ENCODE measurements at regions not wholly inside any gene's neighbourhood (a gene's known extent, or its start where the extent isn't known, plus 50 kb on each side); places are given as distances from the start of the nearest gene placed in this dataset.

DNA sequence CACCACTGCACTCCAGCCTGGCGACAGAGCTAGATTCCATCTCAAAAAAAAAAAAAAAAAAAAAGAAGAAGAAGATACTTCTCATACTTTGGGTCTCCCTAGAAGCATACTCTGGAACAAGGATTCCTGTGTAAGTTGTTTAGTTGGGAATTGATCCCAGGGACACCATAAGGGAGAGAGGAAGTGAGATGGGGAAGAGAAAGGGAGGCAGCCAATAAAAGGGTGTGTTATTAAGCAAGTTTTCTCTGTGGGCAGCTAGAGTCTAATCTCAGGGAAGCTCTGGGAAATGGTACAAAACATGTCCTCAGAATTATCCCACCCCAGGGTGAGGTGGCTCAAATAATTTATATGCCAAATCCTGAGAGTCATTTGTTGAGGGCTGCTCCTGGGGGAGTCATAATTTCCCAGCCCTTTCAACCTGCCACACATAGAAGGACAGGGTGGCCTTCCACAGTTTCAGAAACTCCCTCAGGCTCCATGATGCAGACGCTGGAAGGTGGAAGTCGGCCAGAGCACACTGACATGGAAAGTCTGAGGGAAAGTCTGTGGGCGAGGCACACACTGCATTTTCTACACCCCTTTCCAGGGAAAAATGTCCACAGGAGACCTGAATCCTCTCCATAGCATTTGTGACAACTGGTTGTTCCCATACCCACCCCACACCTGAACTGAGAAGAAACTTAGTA lies 86.4 kb upstream of the SLC4A7 start:
- no peak for TF ChIP-seq YY1 (IDR thresholded peaks at IDR 0.05; ENCODE audit: low read depth)
- TF ChIP-seq CTCF (IDR thresholded peaks at IDR 0.05) = no peak
- TF ChIP-seq TEAD4 (IDR thresholded peaks at IDR 0.05; ENCODE audit: borderline replicate concordance, insufficient read depth) = no peak
- TF ChIP-seq, protein P1, sequence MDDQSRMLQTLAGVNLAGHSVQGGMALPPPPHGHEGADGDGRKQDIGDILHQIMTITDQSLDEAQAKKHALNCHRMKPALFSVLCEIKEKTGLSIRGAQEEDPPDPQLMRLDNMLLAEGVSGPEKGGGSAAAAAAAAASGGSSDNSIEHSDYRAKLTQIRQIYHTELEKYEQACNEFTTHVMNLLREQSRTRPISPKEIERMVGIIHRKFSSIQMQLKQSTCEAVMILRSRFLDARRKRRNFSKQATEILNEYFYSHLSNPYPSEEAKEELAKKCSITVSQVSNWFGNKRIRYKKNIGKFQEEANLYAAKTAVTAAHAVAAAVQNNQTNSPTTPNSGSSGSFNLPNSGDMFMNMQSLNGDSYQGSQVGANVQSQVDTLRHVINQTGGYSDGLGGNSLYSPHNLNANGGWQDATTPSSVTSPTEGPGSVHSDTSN (IDR thresholded peaks at IDR 0.05) = no peak
- TF ChIP-seq SIN3A (IDR thresholded peaks at IDR 0.05; ENCODE audit: borderline replicate concordance, low read depth, low read length) = no peak
- TF ChIP-seq GABPA (IDR thresholded peaks at IDR 0.05; ENCODE audit: low read depth) = no peak
- no peak for TF ChIP-seq EZH2phosphoT487 (IDR thresholded peaks at IDR 0.05; ENCODE audit: borderline replicate concordance, low read depth)
- TF ChIP-seq CHD2 (IDR thresholded peaks at IDR 0.05; ENCODE audit: low read length, partially characterized antibody) = no peak
- TF ChIP-seq POLR2AphosphoS5 (IDR thresholded peaks at IDR 0.05; ENCODE audit: low read depth, low read length) = no peak
- no peak for TF ChIP-seq SMC3 (IDR thresholded peaks at IDR 0.05; ENCODE audit: low read depth, low read length)
- no peak for TF ChIP-seq RAD21 (IDR thresholded peaks at IDR 0.05; ENCODE audit: low read length)
- no peak for TF ChIP-seq JUND (IDR thresholded peaks at IDR 0.05)
- TF ChIP-seq, protein P2, sequence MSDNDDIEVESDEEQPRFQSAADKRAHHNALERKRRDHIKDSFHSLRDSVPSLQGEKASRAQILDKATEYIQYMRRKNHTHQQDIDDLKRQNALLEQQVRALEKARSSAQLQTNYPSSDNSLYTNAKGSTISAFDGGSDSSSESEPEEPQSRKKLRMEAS (IDR thresholded peaks at IDR 0.05; ENCODE audit: low read depth) = no peak
- TF ChIP-seq TAF1 (IDR thresholded peaks at IDR 0.05; ENCODE audit: borderline replicate concordance, low read depth, low read length) = no peak
